Cardiac fibroblast (primary cell): ENCODE measurements at regions not wholly inside any gene's neighbourhood (a gene's known extent, or its start where the extent isn't known, plus 50 kb on each side); places are given as distances from the start of the nearest gene placed in this dataset.

Source experiments
- DNase-seq, 2 donors: peaks; one replicate each; pipeline versions ENCODE4 v3.0.0 to v3.0.0-alpha.2; 2010; ENCODE audit warnings: low read depth in 2 of 2
- H3K4me3 ChIP-seq, 2 donors: replicated peaks in 1 of 2; 1 replicate in 1 of 2; 2 replicates in 1 of 2; pipeline ENCODE4 v1.5.1; 2011; ENCODE audit warnings: low read depth in 2 of 2, low read length in 2 of 2, mild to moderate bottlenecking in 2 of 2, moderate library complexity in 1 of 2
- CTCF ChIP-seq: IDR thresholded peaks from one replicate; pipeline ENCODE4 v1.5.1; 2011; ENCODE audit warnings: low read depth, mild to moderate bottlenecking, low read length, inconsistent platforms

DNA sequence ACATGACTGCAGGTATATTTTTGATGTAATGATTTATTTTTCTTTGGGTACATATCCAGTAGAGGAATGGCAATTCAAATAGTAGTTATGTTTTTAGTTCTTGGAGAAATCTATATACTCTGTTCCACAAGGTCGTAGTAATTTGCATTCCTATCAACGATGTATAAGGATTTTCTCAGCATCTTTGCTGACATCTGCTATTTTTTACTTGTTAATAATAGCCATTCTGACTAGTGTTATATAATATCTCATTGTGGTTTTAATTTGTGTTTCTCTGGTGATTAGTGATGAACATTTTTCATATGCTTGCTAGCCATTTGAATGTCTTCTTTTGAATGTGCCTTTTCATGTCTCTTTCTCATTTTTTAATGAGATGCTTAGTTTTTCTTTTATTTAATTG, 292.1 kb upstream of the RGS18 start:
- no peak overlapping the region for H3K4me3 ChIP-seq
- no peak for DNase-seq
- TF ChIP-seq CTCF: no peak

- TF ChIP-seq CTCF: no peak
- no peak for DNase-seq
- H3K4me3 ChIP-seq: no peak overlapping the region
Measured at GRCh38 chr1:191869790-191870312, 288.4 kb upstream of the RGS18 start.

DNA sequence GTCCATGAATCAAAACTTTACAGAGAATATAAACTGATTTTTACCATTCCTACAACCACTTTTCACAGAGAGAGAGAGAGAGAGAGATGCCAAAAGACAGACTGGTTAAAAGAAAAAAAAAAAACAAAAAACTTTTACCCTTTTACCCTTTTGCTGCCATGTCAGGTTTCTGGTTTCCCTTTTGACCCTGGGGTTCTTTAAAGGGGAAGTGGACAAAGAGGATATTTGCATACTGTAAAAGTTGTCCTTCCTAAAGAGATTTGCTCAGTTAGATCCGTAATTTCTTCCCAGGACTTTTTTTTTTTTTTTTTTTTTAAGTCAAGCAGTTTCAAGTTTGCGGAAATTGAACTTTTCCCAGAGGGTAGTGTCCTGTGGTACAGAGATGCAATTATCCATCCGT, 287.8 kb upstream of the RGS18 start:
- DNase-seq: no peak

GRCh38 chr1:191875994-191876393, 282.3 kb upstream of the RGS18 start:
- H3K4me3 ChIP-seq: no peak overlapping the region
- no peak for DNase-seq
- no peak for TF ChIP-seq CTCF

More for the DNA sequence above, 287.8 kb upstream of the RGS18 start:
- no peak for TF ChIP-seq CTCF
- H3K4me3 ChIP-seq: no peak overlapping the region

DNA sequence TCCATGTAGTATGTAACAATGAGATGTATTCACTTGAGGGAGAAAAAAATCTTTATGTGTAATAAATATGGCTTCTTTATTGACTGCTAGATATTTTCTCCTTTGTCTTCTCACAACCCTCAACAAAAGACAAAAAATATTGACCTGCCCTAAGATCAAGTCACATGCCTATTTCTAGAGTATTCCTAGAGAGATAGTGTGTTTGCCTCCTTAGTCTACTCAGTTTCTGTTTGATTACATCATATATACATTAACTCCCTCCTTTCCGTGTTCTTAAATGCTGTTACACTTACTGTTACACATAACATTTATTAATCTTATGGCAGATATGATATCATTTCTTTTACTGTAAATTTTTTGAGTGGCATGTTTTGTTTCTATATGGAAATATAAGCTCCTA, 281.6 kb upstream of the RGS18 start:
- no peak overlapping the region for H3K4me3 ChIP-seq
- TF ChIP-seq CTCF: no peak
- no peak for DNase-seq

GRCh38 chr1:191882870-191883269, 275.4 kb upstream of the RGS18 start:
- DNase-seq: no peak
- TF ChIP-seq CTCF: no peak
- no peak overlapping the region for H3K4me3 ChIP-seq

GRCh38 chr1:191886977-191887376, 271.3 kb upstream of the RGS18 start:
- DNase-seq: peak in 1 of 2 donors; percentile 0
- H3K4me3 ChIP-seq: no peak overlapping the region
- TF ChIP-seq CTCF: no peak
